ENCODE measurements at regions not wholly inside any gene's neighbourhood (a gene's known extent, or its start where the extent isn't known, plus 50 kb on each side); places are given as distances from the start of the nearest gene placed in this dataset.

GRCh38 chr6:167513778-167514177 is 188.9 kb downstream of the TTLL2 start:
- Histone ChIP-seq H3K23ac (ENCODE audit: low read length in 2 of 2) (no peak overlapping the region), H3K4me3 (ENCODE audit: insufficient read depth in 1 of 2, low read depth in 1 of 2, low read length in 2 of 2) (no peak overlapping the region), H3K79me1 (replicated peaks; ENCODE audit: low read length, poor library complexity, severe bottlenecking) (no peaks in the 10 kb centered on the region), H2AFZ (ENCODE audit: low read depth, low read length) (no peak overlapping the region), H2BK15ac (ENCODE audit: low read depth, poor library complexity, severe bottlenecking) (no peak overlapping the region), H2BK120ac (ENCODE audit: low read depth, low read length) (no peak overlapping the region), H3K18ac (ENCODE audit: low read depth in 1 of 2, low read length in 2 of 2) (no peak overlapping the region), H3K4me2 (ENCODE audit: low read length, poor library complexity, severe bottlenecking) (no peak overlapping the region), H3K9ac (ENCODE audit: low read length) (no peak overlapping the region), H3K4ac (ENCODE audit: low read depth in 1 of 2, low read length in 2 of 2) (no peak overlapping the region), H2BK5ac (ENCODE audit: low read depth, low read length, poor library complexity, severe bottlenecking) (no peak overlapping the region), H3K14ac (ENCODE audit: low read length in 2 of 2) (no peak overlapping the region), H3K27me3 (ENCODE audit: control insufficient read depth in 1 of 2, insufficient read depth in 1 of 2, low read length in 2 of 2) (no peaks in the 10 kb centered on the region), H4K8ac (ENCODE audit: low read length) (no peak overlapping the region), H3K4me1 (ENCODE audit: control insufficient read depth, insufficient read depth, low read depth, low read length) (no peaks in the 10 kb centered on the region), H4K91ac (ENCODE audit: low read length) (no peak overlapping the region), H3K36me3 (ENCODE audit: control insufficient read depth in 1 of 2, insufficient read depth in 2 of 2, low read depth in 1 of 2, low read length in 2 of 2) (no peaks in the 10 kb centered on the region), H2AK5ac (ENCODE audit: low read length, severe bottlenecking) (no peak overlapping the region), H3K9me3 (ENCODE audit: control insufficient read depth, low read length) (no peaks in the 10 kb centered on the region), H2BK12ac (ENCODE audit: low read length in 2 of 2) (no peak overlapping the region), H3K27ac (ENCODE audit: low read length, poor library complexity, severe bottlenecking) (no peak overlapping the region)
- WGBS: 85% methylated on average over 6 of the region's 9 CpGs
- no peak for DNase-seq

GRCh38 chr6:167514524-167514923 is 189.6 kb downstream of the TTLL2 start:
- no peak overlapping the region for H3K23ac ChIP-seq (ENCODE audit: low read length in 2 of 2)
- H3K14ac ChIP-seq (ENCODE audit: low read length in 2 of 2): no peak overlapping the region
- no peak overlapping the region for H2AK5ac ChIP-seq (ENCODE audit: low read length, severe bottlenecking)
- H3K4me1 ChIP-seq (ENCODE audit: control insufficient read depth, insufficient read depth, low read depth, low read length): no peaks in the 10 kb centered on the region
- no peak overlapping the region for H2BK5ac ChIP-seq (ENCODE audit: low read depth, low read length, poor library complexity, severe bottlenecking)
- WGBS: 99% methylated on average over 6 of the region's 6 CpGs
- H3K18ac ChIP-seq (ENCODE audit: low read depth in 1 of 2, low read length in 2 of 2): no peak overlapping the region
- H3K27me3 ChIP-seq (ENCODE audit: control insufficient read depth in 1 of 2, insufficient read depth in 1 of 2, low read length in 2 of 2): no peaks in the 10 kb centered on the region
- H3K36me3 ChIP-seq (ENCODE audit: control insufficient read depth in 1 of 2, insufficient read depth in 2 of 2, low read depth in 1 of 2, low read length in 2 of 2): no peaks in the 10 kb centered on the region
- no peak overlapping the region for H4K91ac ChIP-seq (ENCODE audit: low read length)
- no peaks in the 10 kb centered on the region for H3K9me3 ChIP-seq (ENCODE audit: control insufficient read depth, low read length)
- no peak overlapping the region for H3K9ac ChIP-seq (ENCODE audit: low read length)
- no peak overlapping the region for H3K4me3 ChIP-seq (ENCODE audit: insufficient read depth in 1 of 2, low read depth in 1 of 2, low read length in 2 of 2)
- H4K8ac ChIP-seq (ENCODE audit: low read length): no peak overlapping the region
- no peak overlapping the region for H2AFZ ChIP-seq (ENCODE audit: low read depth, low read length)
- H3K79me1 ChIP-seq (replicated peaks; ENCODE audit: low read length, poor library complexity, severe bottlenecking): no peaks in the 10 kb centered on the region
- no peak overlapping the region for H3K4ac ChIP-seq (ENCODE audit: low read depth in 1 of 2, low read length in 2 of 2)
- no peak overlapping the region for H3K4me2 ChIP-seq (ENCODE audit: low read length, poor library complexity, severe bottlenecking)
- no peak for DNase-seq
- no peak overlapping the region for H2BK15ac ChIP-seq (ENCODE audit: low read depth, poor library complexity, severe bottlenecking)
- no peak overlapping the region for H3K27ac ChIP-seq (ENCODE audit: low read length, poor library complexity, severe bottlenecking)
- H2BK120ac ChIP-seq (ENCODE audit: low read depth, low read length): no peak overlapping the region
- no peak overlapping the region for H2BK12ac ChIP-seq (ENCODE audit: low read length in 2 of 2)

GRCh38 chr6:167515873-167516507 is 191.1 kb downstream of the TTLL2 start:
- Histone ChIP-seq H2AK5ac (ENCODE audit: low read length, severe bottlenecking) (no peak overlapping the region), H2BK5ac (ENCODE audit: low read depth, low read length, poor library complexity, severe bottlenecking) (no peak overlapping the region), H3K36me3 (ENCODE audit: control insufficient read depth in 1 of 2, insufficient read depth in 2 of 2, low read depth in 1 of 2, low read length in 2 of 2) (no peaks in the 10 kb centered on the region), H3K79me1 (replicated peaks; ENCODE audit: low read length, poor library complexity, severe bottlenecking) (no peaks in the 10 kb centered on the region), H2AFZ (ENCODE audit: low read depth, low read length) (no peak overlapping the region), H3K18ac (ENCODE audit: low read depth in 1 of 2, low read length in 2 of 2) (no peak overlapping the region), H3K4me1 (ENCODE audit: control insufficient read depth, insufficient read depth, low read depth, low read length) (no peaks in the 10 kb centered on the region), H3K14ac (ENCODE audit: low read length in 2 of 2) (no peak overlapping the region), H4K91ac (ENCODE audit: low read length) (no peak overlapping the region), H3K27ac (ENCODE audit: low read length, poor library complexity, severe bottlenecking) (no peak overlapping the region), H3K27me3 (ENCODE audit: control insufficient read depth in 1 of 2, insufficient read depth in 1 of 2, low read length in 2 of 2) (no peaks in the 10 kb centered on the region), H3K4ac (ENCODE audit: low read depth in 1 of 2, low read length in 2 of 2) (no peak overlapping the region), H3K9ac (ENCODE audit: low read length) (no peak overlapping the region), H2BK120ac (ENCODE audit: low read depth, low read length) (no peak overlapping the region), H3K9me3 (ENCODE audit: control insufficient read depth, low read length) (no peaks in the 10 kb centered on the region), H2BK15ac (ENCODE audit: low read depth, poor library complexity, severe bottlenecking) (no peak overlapping the region), H3K4me3 (ENCODE audit: insufficient read depth in 1 of 2, low read depth in 1 of 2, low read length in 2 of 2) (no peak overlapping the region), H3K4me2 (ENCODE audit: low read length, poor library complexity, severe bottlenecking) (no peak overlapping the region), H3K23ac (ENCODE audit: low read length in 2 of 2) (no peak overlapping the region), H2BK12ac (ENCODE audit: low read length in 2 of 2) (no peak overlapping the region), H4K8ac (ENCODE audit: low read length) (no peak overlapping the region)
- no peak for DNase-seq
- WGBS: 45% methylated on average over 4 of the region's 4 CpGs

- no peak overlapping the region for H3K18ac ChIP-seq (ENCODE audit: low read depth in 1 of 2, low read length in 2 of 2)
- H2AK5ac ChIP-seq (ENCODE audit: low read length, severe bottlenecking): no peak overlapping the region
- no peak overlapping the region for H2BK12ac ChIP-seq (ENCODE audit: low read length in 2 of 2)
- H3K23ac ChIP-seq (ENCODE audit: low read length in 2 of 2): no peak overlapping the region
- no peak overlapping the region for H2AFZ ChIP-seq (ENCODE audit: low read depth, low read length)
- H3K79me1 ChIP-seq (replicated peaks; ENCODE audit: low read length, poor library complexity, severe bottlenecking): no peaks in the 10 kb centered on the region
- H2BK5ac ChIP-seq (ENCODE audit: low read depth, low read length, poor library complexity, severe bottlenecking): no peak overlapping the region
- no peak overlapping the region for H3K27ac ChIP-seq (ENCODE audit: low read length, poor library complexity, severe bottlenecking)
- H4K91ac ChIP-seq (ENCODE audit: low read length): no peak overlapping the region
- H3K4me1 ChIP-seq (ENCODE audit: control insufficient read depth, insufficient read depth, low read depth, low read length): no peaks in the 10 kb centered on the region
- no peak overlapping the region for H3K4me3 ChIP-seq (ENCODE audit: insufficient read depth in 1 of 2, low read depth in 1 of 2, low read length in 2 of 2)
- WGBS: 80% methylated on average over 9 of the region's 9 CpGs
- H3K27me3 ChIP-seq (ENCODE audit: control insufficient read depth in 1 of 2, insufficient read depth in 1 of 2, low read length in 2 of 2): no peaks in the 10 kb centered on the region
- no peak overlapping the region for H3K4ac ChIP-seq (ENCODE audit: low read depth in 1 of 2, low read length in 2 of 2)
- no peaks in the 10 kb centered on the region for H3K36me3 ChIP-seq (ENCODE audit: control insufficient read depth in 1 of 2, insufficient read depth in 2 of 2, low read depth in 1 of 2, low read length in 2 of 2)
- no peaks in the 10 kb centered on the region for H3K9me3 ChIP-seq (ENCODE audit: control insufficient read depth, low read length)
- DNase-seq: no peak
- no peak overlapping the region for H3K4me2 ChIP-seq (ENCODE audit: low read length, poor library complexity, severe bottlenecking)
- H3K9ac ChIP-seq (ENCODE audit: low read length): no peak overlapping the region
- no peak overlapping the region for H2BK15ac ChIP-seq (ENCODE audit: low read depth, poor library complexity, severe bottlenecking)
- H4K8ac ChIP-seq (ENCODE audit: low read length): no peak overlapping the region
- H3K14ac ChIP-seq (ENCODE audit: low read length in 2 of 2): no peak overlapping the region
- H2BK120ac ChIP-seq (ENCODE audit: low read depth, low read length): no peak overlapping the region
Measured at GRCh38 chr6:167517254-167517916, 192.5 kb downstream of the TTLL2 start.

Measured in mesenchymal stem cell (in vitro differentiated cells and primary cell).